Lung microvascular endothelial cell (primary cell): ENCODE measurements at regions not wholly inside any gene's neighbourhood (a gene's known extent, or its start where the extent isn't known, plus 50 kb on each side); places are given as distances from the start of the nearest gene placed in this dataset.

Experiments
- DNase-seq, 2 donors: peaks; one replicate each; pipeline versions ENCODE4 v3.0.0 to v3.0.0-alpha.2; 2010; ENCODE audit warnings: low read depth in 2 of 2

DNA sequence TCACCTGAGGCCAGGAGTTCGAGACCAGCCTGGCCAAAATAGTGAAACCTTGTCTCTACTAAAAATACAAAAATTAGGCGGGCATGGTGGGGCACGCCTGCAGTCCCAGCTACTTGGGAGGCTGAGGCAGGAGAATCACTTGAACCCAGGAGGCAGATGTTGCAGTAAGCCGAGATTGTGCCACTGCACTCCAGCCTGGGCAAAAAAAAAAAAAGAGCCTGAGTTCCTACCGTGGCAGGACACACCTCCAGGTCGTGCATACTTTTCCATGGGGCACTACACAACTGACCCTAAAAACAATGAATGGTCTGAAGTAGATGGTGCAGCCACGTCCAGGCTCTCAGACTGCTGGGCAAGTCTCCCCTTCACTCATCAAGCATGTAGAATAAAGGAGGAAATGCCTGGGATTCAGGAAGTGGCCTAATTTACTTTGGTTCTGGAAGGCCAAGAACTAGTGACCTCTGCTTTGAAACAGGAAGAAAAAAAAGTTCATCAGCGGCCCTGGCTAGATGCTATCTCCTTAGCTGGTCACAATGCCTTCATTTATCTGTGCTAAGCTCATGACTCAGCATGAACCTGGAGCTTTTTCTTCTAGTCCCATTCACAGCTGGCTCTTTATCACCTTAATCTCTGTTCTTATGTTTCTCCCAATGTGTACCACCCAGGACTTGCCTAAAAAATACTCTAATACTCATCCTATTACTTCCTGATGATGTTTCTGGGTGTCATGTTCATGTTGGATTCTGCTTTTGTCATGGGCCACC lies 55.8 kb upstream of the OR6J1 start:
- peak; percentile 68 to 91 for DNase-seq

GRCh38 chr14:22713631-22713950 lies 52.9 kb upstream of the OXA1L start:
- DNase-seq: no peak

DNA sequence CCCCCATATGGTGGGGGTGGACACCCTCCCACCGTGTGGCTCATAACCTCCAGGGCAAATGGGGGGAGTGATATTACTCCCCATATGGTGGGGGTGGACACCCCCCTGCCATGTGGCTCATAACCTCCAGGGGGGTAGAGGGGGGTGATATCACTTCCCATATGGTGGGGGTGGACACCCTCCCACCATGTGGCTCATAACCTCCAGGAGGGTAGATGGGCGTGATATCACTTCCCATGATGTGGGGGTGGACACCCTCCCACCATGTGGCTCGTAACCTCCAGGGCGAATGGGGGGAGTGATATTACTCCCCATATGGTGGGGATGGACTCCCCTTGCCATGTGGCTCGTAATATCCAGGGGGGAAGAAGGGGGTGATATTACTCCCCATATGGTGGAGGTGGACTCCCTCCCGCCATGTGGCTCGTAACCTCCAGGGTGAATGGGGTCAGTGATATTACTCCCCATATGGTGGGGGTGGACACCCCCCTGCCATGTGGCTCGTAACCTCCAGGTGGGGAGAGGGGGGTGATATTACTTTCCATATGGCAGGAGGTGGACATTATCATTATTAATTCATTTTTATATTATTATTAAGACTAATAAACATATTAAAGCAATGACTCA lies 51.2 kb upstream of the OXA1L start:
- DNase-seq: no peak

- DNase-seq: no peak
Measured at GRCh38 chr14:22715890-22716289, 50.6 kb upstream of the OXA1L start.
